B cell (primary cell): ENCODE measurements at regions not wholly inside any gene's neighbourhood (a gene's known extent, or its start where the extent isn't known, plus 50 kb on each side); places are given as distances from the start of the nearest gene placed in this dataset.

Experiments used
- ATAC-seq: fragments of 200-7000 bp; cut with Tn5 transposase; one replicate; pipeline ENCODE4 v1.10.0; 2021; ENCODE audit warnings: low read depth, mild to moderate bottlenecking, moderate number of reproducible peaks, moderate library complexity
- CTCF ChIA-PET: fragments of 350-600 bp; sonication (Branson Sonifier 250); formaldehyde crosslinking; loops from one replicate; lab custom pipeline; 2021; ENCODE audit warnings: antibody characterized with exemption, inconsistent platforms; lab: Charles Lee
- POLR2A ChIA-PET: fragments of 350-600 bp; sonication (Branson Sonifier 250); formaldehyde crosslinking; loops from one replicate; lab custom pipeline; 2021; ENCODE audit warnings: antibody characterized with exemption; lab: Charles Lee
- DNase-seq: peaks from one replicate; pipeline ENCODE4 v3.0.0; 2013
- H2AFZ ChIP-seq: 2 replicates; pipeline ENCODE4 v1.6.1; 2012; ENCODE audit warnings: mild to moderate bottlenecking, low read depth, low read length; ENCODE audit not compliant: insufficient read depth, poor library complexity, severe bottlenecking
- H3K27ac ChIP-seq, 2 donors: 1 replicate in 1 of 2; 2 replicates in 1 of 2; pipeline ENCODE4 v1.5.1; 2012 to 2013; ENCODE audit warnings: low read length in 2 of 2, mild to moderate bottlenecking in 2 of 2, moderate library complexity in 1 of 2
- H3K27me3 ChIP-seq, 4 experiments: fragments of 200-600 bp in 1 of 4; sonication (generic) in 1 of 4; replicated peaks in 1 of 4; 1 replicate in 2 of 4; 2 replicates in 2 of 4; pipeline versions ENCODE4 v1.6.1 to v1.7.0; 2013 to 2016; ENCODE audit warnings: low read length in 3 of 4, mild to moderate bottlenecking in 2 of 4, mixed read lengths in 1 of 4, moderate library complexity in 1 of 4; ENCODE audit not compliant: insufficient read depth in 4 of 4, control insufficient read depth in 3 of 4; ENCODE audit errors: control extremely low read depth in 1 of 4
- H3K36me3 ChIP-seq, 2 experiments: replicated peaks in 1 of 2; 1 replicate in 1 of 2; 2 replicates in 1 of 2; pipeline versions ENCODE4 v1.6.1 to v1.7.1; 2013; ENCODE audit warnings: low read length in 1 of 2; ENCODE audit not compliant: insufficient read depth in 2 of 2, control insufficient read depth in 1 of 2; ENCODE audit errors: control extremely low read depth in 1 of 2, extremely low read depth in 1 of 2
- H3K4me1 ChIP-seq, 2 donors: fragments of 200-600 bp in 1 of 2; sonication (generic) in 1 of 2; 1 replicate in 1 of 2; 2 replicates in 1 of 2; pipeline versions ENCODE4 v1.5.1 to v1.6.1; 2013 to 2017; ENCODE audit warnings: low read length in 2 of 2; ENCODE audit not compliant: control insufficient read depth in 2 of 2, insufficient read depth in 2 of 2
- H3K4me2 ChIP-seq: replicated peaks from 2 replicates; pipeline ENCODE3; 2012; ENCODE audit warnings: mild to moderate bottlenecking, low read depth, low read length; ENCODE audit not compliant: poor library complexity, severe bottlenecking
- H3K4me3 ChIP-seq, 5 experiments: fragments of 200-600 bp in 1 of 5; sonication (generic) in 1 of 5; 1 replicate in 3 of 5; 2 replicates in 2 of 5; pipeline versions ENCODE4 v1.5.1 to v1.7.0; 2011 to 2016; ENCODE audit warnings: low read length in 4 of 5, mild to moderate bottlenecking in 4 of 5, low read depth in 2 of 5, control low read depth in 1 of 5, moderate library complexity in 1 of 5; ENCODE audit not compliant: insufficient read depth in 1 of 5; ENCODE audit errors: control extremely low read depth in 1 of 5, extremely low read depth in 1 of 5
- H3K79me2 ChIP-seq: fragments of 200-600 bp; sonication (generic); one replicate; pipeline ENCODE4 v1.6.0; 2016; ENCODE audit warnings: low read length; ENCODE audit not compliant: control insufficient read depth, insufficient read depth
- H3K9ac ChIP-seq: fragments of 200-600 bp; sonication (generic); 2 replicates; pipeline ENCODE4 v1.6.1; 2017; ENCODE audit warnings: mild to moderate bottlenecking, low read length, moderate library complexity
- H3K9me3 ChIP-seq, 3 donors: one replicate each; pipeline versions ENCODE4 v1.6.1 to v1.7.1; 2013; ENCODE audit warnings: low read length in 2 of 3; ENCODE audit not compliant: control insufficient read depth in 2 of 3, insufficient read depth in 1 of 3; ENCODE audit errors: control extremely low read depth in 1 of 3
- H4K20me1 ChIP-seq: 2 replicates; pipeline ENCODE4 v1.6.0; 2012; ENCODE audit warnings: mild to moderate bottlenecking, low read length; ENCODE audit not compliant: insufficient read depth, control insufficient read depth, poor library complexity, severe bottlenecking
- H3K27ac Mint-ChIP-seq: one replicate; pipeline ENCODE4 v1.8.0; 2021; ENCODE audit warnings: mixed read lengths
- H3K27me3 Mint-ChIP-seq: one replicate; pipeline ENCODE4 v1.8.0; 2021; ENCODE audit warnings: mixed read lengths
- H3K4me1 Mint-ChIP-seq: one replicate; pipeline ENCODE4 v1.8.0; 2021; ENCODE audit warnings: mixed read lengths
- H3K4me3 Mint-ChIP-seq: one replicate; pipeline ENCODE4 v1.8.0; 2021; ENCODE audit warnings: mixed read lengths
- H3K9me3 Mint-ChIP-seq: one replicate; pipeline ENCODE4 v1.8.0; 2022; ENCODE audit warnings: mixed read lengths; ENCODE audit not compliant: insufficient read depth
- CTCF ChIP-seq: fragments of 200-600 bp; IDR thresholded peaks from one replicate; pipeline ENCODE4 v1.8.0; 2022; ENCODE audit warnings: antibody characterized with exemption, mild to moderate bottlenecking
- EZH2 ChIP-seq: IDR thresholded peaks from 2 replicates; pipeline ENCODE4 v1.6.1; 2012; ENCODE audit warnings: borderline replicate concordance, low read depth, mild to moderate bottlenecking, moderate library complexity, low read length; ENCODE audit not compliant: insufficient read depth, poor library complexity, severe bottlenecking
- WGBS: methylation state at CpG from one replicate; pipeline ENCODE4 v1.1.5; 2013; ENCODE audit warnings: missing lambda C conversion rate; ENCODE audit not compliant: insufficient coverage; 5-methylcytosine and 5-hydroxymethylcytosine counted together
- intact Hi-C: fragments of 100-400 bp; cut with micrococcal nuclease; formaldehyde crosslinking; loops from one replicate; pipeline ENCODE4 v1.10.0; 2022

- Histone ChIP-seq H3K36me3 (no peaks in the 10 kb centered on the region), H3K4me3 (no peak overlapping the region), H3K79me2 (no peaks in the 10 kb centered on the region), H3K4me2 (no peak overlapping the region), H2AFZ (no peak overlapping the region), H4K20me1 (no peaks in the 10 kb centered on the region), H3K27me3 (no peaks in the 10 kb centered on the region), H3K27ac (no peak overlapping the region), H3K4me1 (no peaks in the 10 kb centered on the region), H3K9ac (no peak overlapping the region), H3K9me3 (no peaks in the 10 kb centered on the region)
- TF ChIP-seq CTCF (no peak), EZH2 (no peak)
- Mint-ChIP-seq H3K27me3 (peaks cover 4% of the 10 kb centered on the region), H3K9me3 (no peaks in the 10 kb centered on the region), H3K4me3 (no peak overlapping the region), H3K4me1 (no peaks in the 10 kb centered on the region), H3K27ac (no peak overlapping the region)
- DNase-seq (no peak), ATAC-seq (no peak)
- 90% methylated on average over 7 of the region's 7 CpGs for WGBS
- intact Hi-C loops: no loop called here
- POLR2A ChIA-PET: no interaction called here
- CTCF ChIA-PET: interaction anchor here (1.6 kb wide), 1 partner anchor 10 kb away, joined by 4 read pairs; no protein-coding TSS in a partner anchor
Measured at GRCh38 chr3:24687671-24688070, 193.0 kb upstream of the THRB start.

GRCh38 chr3:24688446-24689148 is 193.9 kb upstream of the THRB start:
- CTCF ChIA-PET: interaction anchor here (0.9 kb wide), 1 partner anchor 11 kb away, joined by 3 read pairs; no protein-coding TSS in a partner anchor
- Histone ChIP-seq H3K79me2 (no peaks in the 10 kb centered on the region), H3K27ac (no peak overlapping the region), H3K4me3 (no peak overlapping the region), H3K36me3 (no peaks in the 10 kb centered on the region), H2AFZ (no peak overlapping the region), H3K9ac (no peak overlapping the region), H3K9me3 (no peaks in the 10 kb centered on the region), H3K4me2 (no peak overlapping the region), H4K20me1 (no peaks in the 10 kb centered on the region), H3K4me1 (no peaks in the 10 kb centered on the region), H3K27me3 (no peaks in the 10 kb centered on the region)
- POLR2A ChIA-PET: no interaction called here
- Mint-ChIP-seq H3K27me3 (peaks cover 4% of the 10 kb centered on the region), H3K4me1 (no peaks in the 10 kb centered on the region), H3K4me3 (no peak overlapping the region), H3K27ac (no peak overlapping the region), H3K9me3 (no peaks in the 10 kb centered on the region)
- intact Hi-C loops: no loop called here
- DNase-seq (no peak), ATAC-seq (no peak)
- WGBS: no CpG with 5 or more reads among the region's 2 CpGs
- TF ChIP-seq EZH2 (no peak), CTCF (no peak)
